D721Med (cell line): ENCODE measurements at regions not wholly inside any gene's neighbourhood (a gene's known extent, or its start where the extent isn't known, plus 50 kb on each side); places are given as distances from the start of the nearest gene placed in this dataset.

ENCODE experiments used
- DNase-seq: peaks from one replicate; pipeline ENCODE4 v3.0.0; 2011; ENCODE audit warnings: low spot score; ENCODE audit not compliant: insufficient read length
- FAIRE-seq: peaks from 2 replicates; lab custom pipeline; 2011; peaks lifted over from hg19 to GRCh38; lab: Jason Lieb, UNC
- TF ChIP-seq, protein P1 (sequence below): IDR thresholded peaks from 2 replicates; pipeline ENCODE4 v1.5.1; 2012; ENCODE audit warnings: mild to moderate bottlenecking, control low read depth; ENCODE audit not compliant: insufficient read depth; ENCODE audit errors: missing control alignments

DNA sequence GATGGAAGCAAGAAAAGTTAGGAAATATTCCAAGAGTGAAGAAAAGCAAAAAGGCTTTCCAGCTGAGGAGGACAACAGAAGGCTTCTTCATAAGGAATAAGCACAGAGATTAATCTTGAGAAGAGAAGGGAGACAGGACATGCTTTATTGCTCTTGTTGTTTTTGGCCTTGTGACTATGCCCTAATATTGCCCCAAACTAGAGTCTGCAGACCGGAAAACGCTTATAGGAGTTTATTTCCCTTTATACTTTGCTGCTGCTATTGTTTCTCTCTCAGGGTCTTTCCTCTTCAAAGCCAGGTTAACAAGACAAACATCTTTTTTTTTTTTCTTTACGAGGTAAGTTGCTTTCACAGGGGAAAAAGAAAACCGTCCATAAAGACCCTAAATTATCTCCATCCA is 991.4 kb downstream of the ADGRL2 start:
- DNase-seq: no peak
- FAIRE-seq: no peak
- TF ChIP-seq, protein P1, sequence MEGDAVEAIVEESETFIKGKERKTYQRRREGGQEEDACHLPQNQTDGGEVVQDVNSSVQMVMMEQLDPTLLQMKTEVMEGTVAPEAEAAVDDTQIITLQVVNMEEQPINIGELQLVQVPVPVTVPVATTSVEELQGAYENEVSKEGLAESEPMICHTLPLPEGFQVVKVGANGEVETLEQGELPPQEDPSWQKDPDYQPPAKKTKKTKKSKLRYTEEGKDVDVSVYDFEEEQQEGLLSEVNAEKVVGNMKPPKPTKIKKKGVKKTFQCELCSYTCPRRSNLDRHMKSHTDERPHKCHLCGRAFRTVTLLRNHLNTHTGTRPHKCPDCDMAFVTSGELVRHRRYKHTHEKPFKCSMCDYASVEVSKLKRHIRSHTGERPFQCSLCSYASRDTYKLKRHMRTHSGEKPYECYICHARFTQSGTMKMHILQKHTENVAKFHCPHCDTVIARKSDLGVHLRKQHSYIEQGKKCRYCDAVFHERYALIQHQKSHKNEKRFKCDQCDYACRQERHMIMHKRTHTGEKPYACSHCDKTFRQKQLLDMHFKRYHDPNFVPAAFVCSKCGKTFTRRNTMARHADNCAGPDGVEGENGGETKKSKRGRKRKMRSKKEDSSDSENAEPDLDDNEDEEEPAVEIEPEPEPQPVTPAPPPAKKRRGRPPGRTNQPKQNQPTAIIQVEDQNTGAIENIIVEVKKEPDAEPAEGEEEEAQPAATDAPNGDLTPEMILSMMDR: no peak

DNA sequence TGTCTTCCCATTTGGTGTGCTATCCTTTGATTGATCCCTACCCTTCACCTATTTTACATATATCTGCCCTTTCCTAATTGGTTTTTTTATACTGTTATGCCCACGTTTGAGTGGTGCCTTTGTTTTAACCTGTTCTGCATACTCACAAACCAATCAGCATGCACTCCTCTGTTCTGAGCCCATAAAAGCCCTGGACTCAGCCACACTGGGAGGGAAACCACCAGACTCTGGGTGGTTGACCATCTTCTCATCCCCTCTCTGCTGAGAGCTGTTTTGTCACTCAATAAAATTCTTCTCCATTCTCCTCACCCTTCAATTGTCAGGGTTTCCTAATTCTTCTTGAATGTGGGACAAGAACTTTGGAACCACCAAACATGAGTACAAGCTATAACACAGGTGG is 989.8 kb downstream of the ADGRL2 start:
- FAIRE-seq (no peak), DNase-seq (no peak)
- TF ChIP-seq, protein P1: no peak

DNA sequence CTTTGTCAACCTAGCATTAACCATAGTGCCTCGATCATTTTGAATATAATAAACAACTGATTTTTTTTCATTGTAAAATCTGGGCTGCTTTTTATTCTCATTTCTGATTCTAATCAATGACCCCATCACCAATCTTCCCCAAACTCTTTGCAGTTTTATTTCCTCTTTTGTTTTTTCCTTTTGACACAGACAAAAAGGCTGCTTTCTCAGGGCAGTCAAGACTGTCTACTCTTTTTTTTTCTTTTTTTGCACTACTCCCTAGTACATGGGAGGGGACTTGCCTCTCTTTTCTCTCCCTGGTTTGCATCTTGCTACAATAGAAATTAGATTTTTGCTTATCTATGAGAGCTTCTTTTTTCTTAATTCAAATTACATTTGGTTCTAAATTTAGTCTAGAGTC is 987.9 kb downstream of the ADGRL2 start:
- DNase-seq (no peak), FAIRE-seq (no peak)
- TF ChIP-seq, protein P1: no peak

DNA sequence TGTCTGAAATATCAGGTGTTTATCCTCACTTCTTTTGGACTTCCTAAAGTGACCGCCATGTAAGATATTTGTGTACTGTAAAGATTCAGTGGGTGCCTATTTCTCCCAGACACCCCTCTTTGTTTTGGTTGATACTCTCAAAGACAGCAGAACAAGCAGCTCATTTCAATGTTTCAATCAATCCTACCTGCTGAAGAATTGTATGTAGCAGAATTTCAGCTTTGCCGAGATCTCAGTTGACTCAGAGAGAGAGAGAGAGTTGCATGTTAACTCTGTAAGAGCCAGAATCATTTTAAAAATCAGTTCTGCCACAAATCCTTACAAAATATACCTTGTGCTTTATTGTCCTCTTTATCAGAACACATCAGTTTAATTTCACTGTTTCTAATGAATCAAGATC is 987.3 kb downstream of the ADGRL2 start:
- FAIRE-seq (no peak), DNase-seq (no peak)
- TF ChIP-seq, protein P1: no peak

DNA sequence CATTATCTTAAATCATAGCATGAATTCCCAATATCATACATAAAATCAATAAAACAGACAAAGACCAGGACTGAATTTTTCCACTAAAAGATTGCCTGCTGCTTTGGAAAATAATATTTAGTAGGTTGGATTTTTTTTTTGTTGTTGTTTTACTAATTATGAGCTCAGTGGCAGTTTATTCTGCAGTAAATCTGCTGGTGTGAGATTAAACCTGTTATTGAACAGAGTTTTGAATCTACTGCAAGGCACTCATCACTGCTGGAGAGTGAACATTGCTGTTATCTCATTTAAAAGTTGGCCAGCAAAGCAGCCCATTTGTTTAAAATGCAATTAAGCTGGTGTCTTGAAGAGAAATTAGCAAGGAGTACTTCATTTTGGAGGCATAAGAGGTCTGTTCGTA is 986.1 kb downstream of the ADGRL2 start:
- FAIRE-seq (no peak), DNase-seq (no peak)
- TF ChIP-seq, protein P1: no peak

DNA sequence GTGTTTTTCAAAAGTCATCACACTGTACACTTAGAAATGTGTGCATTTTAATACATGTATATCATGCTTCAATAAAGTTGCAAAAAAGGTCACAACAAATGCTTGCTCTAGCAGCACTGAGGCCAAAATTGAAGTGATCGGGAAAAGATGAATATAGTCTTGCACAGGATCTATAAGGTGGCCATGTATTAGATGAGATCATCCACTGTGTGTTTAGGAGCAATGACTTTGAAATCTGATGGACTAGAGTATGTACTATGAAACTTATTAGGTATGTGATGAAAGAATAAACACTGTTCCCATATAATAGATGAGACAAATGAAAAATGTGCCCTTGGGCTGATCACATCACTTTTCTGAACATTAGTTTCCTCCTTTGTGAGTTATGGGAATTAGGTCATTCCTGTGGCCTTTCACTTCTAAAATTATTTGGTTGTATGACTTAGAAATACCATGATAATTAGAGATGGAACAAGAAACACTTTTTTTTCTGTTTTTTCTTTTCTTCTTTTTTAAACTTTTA is 984.6 kb downstream of the ADGRL2 start:
- FAIRE-seq: no peak
- no peak for DNase-seq
- TF ChIP-seq, protein P1: no peak

DNA sequence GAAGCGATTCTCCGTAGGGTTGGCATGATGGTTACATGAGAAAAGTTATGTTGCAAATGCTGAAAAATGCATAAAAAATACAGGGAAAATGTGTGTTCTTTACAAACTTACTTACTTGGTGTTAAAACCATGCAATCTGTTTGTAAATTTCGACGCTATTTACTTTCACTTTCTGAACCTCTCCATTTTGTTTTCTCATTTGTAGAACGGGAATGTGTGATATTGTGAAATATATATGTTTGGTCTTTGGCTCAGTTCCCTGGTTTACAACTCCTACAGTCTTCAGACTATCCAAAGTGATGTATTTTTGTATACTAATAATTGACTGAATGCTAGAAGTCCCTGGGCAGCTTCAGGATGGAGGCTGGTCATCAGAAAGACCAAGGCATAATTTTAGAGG is 982.3 kb downstream of the ADGRL2 start:
- no peak for DNase-seq
- TF ChIP-seq, protein P1: no peak
- no peak for FAIRE-seq
